ENCODE measurements at regions not wholly inside any gene's neighbourhood (a gene's known extent, or its start where the extent isn't known, plus 50 kb on each side); places are given as distances from the start of the nearest gene placed in this dataset.

DNA sequence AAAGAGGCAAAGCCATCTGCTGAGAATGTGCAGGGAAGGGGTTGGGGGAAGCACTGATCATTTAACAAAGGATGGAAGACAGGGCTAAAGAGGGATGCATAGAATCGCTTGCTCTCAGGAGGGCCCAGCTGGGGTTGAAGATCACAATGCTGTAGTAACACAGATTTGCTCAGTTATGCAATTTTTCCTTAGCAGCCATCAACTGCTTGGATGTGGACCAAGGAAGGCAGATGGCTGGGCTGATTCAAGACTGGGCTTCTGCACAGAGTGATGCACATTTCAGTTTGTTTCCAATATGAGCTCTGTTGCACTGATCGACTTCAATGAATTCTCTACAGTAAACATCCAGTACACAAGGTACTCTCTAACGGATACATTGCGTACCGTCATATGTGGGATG, 127.8 kb upstream of the TBL1X start:
- TF ChIP-seq, protein P1, sequence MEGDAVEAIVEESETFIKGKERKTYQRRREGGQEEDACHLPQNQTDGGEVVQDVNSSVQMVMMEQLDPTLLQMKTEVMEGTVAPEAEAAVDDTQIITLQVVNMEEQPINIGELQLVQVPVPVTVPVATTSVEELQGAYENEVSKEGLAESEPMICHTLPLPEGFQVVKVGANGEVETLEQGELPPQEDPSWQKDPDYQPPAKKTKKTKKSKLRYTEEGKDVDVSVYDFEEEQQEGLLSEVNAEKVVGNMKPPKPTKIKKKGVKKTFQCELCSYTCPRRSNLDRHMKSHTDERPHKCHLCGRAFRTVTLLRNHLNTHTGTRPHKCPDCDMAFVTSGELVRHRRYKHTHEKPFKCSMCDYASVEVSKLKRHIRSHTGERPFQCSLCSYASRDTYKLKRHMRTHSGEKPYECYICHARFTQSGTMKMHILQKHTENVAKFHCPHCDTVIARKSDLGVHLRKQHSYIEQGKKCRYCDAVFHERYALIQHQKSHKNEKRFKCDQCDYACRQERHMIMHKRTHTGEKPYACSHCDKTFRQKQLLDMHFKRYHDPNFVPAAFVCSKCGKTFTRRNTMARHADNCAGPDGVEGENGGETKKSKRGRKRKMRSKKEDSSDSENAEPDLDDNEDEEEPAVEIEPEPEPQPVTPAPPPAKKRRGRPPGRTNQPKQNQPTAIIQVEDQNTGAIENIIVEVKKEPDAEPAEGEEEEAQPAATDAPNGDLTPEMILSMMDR (IDR thresholded peaks at IDR 0.05 in 8 of 11, conservative IDR thresholded peaks at IDR 0.05 in 3 of 11) = no peak
- TF ChIP-seq POLR2AphosphoS5 (IDR thresholded peaks at IDR 0.05) (no peak), POLR2A (IDR thresholded peaks at IDR 0.05) (no peak)
